KOPT-K1 (cell line): ENCODE measurements at regions not wholly inside any gene's neighbourhood (a gene's known extent, or its start where the extent isn't known, plus 50 kb on each side); places are given as distances from the start of the nearest gene placed in this dataset.

Source experiments
- H3K27ac ChIP-seq: fragments of 200-600 bp; sonication (generic); 2 replicates; pipeline ENCODE4 v1.5.1; 2016; ENCODE audit warnings: antibody characterized with exemption, mild to moderate bottlenecking, low read depth, low read length; ENCODE audit not compliant: poor library complexity, severe bottlenecking
- H3K36me3 ChIP-seq: fragments of 200-600 bp; sonication (generic); 2 replicates; pipeline ENCODE4 v1.5.1; 2017; ENCODE audit warnings: antibody characterized with exemption, mild to moderate bottlenecking, low read length, moderate library complexity; ENCODE audit not compliant: insufficient read depth
- H3K9me3 ChIP-seq: fragments of 200-600 bp; sonication (generic); 2 replicates; pipeline ENCODE4 v1.5.1; 2017; ENCODE audit warnings: antibody characterized with exemption, low read length, mild to moderate bottlenecking; ENCODE audit not compliant: insufficient read depth, poor library complexity, severe bottlenecking

DNA sequence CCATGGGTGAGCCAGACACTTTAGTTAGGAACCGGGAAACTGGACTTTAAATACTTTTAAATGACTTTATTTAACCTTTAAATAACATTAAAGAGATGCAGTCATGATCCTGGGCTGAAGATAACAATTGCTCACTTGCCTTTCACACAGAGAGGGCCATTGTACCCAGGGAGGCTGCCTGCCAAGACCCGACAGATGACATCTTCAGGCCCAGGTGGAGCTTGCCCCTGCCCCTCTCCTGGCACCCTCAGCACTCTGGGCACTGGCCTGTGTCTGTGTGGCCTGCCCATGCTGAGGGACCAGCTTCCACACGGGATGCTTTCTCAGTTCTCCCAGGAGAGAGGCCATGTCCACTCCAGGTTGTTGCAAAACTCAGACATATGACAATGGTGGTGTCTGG lies 216.4 kb upstream of the MYT1L start:
- H3K9me3 ChIP-seq: peaks cover 4% of the 10 kb centered on the region
- H3K27ac ChIP-seq: no peak overlapping the region
- H3K36me3 ChIP-seq: no peaks in the 10 kb centered on the region

DNA sequence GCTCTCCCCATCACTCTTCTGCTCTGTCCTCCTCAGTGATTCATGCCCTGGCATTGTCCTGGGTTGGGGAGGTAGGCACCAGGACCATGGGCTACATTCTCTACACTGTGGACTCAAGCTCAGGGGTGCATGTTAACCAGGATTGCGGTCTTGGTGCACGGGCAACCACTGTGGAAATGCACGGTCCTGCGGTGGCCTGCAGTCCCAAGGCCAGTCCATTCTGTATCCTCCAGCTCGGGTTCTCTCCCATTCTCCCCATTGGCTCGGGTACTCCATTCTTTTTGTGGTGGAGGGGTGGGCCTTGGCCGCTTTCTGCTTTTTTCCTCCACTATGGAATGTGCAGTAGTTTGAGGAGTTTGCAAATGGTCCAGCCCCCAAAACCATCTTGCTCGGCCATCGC lies 215.0 kb upstream of the MYT1L start:
- Histone ChIP-seq H3K9me3 (no peaks in the 10 kb centered on the region), H3K36me3 (no peaks in the 10 kb centered on the region), H3K27ac (no peak overlapping the region)

DNA sequence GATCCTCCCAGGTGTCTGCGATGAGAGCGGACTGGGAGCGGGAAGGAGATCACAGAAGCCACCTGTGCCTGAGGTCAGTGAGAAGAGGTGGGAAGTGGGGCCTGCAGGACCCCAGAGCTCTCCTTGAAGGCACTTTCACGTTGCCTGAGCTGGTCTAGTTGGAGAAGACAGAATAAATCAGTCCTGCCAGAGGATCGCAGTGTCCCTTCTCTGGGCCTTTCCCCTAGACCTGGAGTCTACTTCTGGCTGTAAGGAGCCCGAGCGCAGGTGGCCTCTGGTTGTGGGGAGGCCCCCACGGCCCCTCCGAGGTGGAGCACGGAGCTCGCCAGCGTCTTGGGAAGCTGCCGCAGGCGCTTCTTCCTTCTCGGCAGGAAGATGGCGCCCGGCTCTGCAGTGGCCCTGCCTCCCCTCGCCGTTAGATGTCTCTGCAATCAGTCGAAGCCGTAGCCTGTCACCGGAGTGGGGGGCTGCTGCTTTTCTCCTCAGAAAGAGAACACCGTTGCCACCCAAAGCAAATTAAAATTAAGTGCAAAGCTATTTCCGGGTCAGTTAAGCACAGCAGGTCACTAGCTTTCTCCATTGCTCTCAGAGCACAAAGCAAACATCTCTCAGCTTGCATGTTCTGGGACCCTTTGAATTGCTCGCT lies 212.0 kb upstream of the MYT1L start:
- Histone ChIP-seq H3K9me3 (no peaks in the 10 kb centered on the region), H3K27ac (no peak overlapping the region), H3K36me3 (no peaks in the 10 kb centered on the region)

DNA sequence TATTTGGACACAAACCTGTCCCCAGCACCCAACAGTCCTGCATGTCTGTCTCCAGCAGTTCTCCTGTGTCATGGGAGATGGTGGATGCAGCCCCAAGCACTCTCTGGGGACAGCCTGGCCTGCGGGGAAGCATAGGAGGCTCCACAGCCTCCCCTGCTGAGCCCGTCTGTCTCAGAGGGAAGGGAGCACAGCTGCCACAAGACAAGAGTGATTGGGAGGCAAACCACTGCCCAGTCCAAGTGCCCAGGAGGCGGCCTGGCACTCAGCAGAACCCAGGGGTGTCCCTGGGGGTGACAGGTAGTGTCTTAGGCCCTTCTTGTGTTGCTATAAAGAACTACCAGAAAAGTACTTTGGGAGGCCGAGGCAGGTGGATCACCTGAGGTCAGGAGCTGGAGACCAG lies 211.2 kb upstream of the MYT1L start:
- Histone ChIP-seq H3K9me3 (no peaks in the 10 kb centered on the region), H3K36me3 (no peaks in the 10 kb centered on the region), H3K27ac (no peak overlapping the region)

DNA sequence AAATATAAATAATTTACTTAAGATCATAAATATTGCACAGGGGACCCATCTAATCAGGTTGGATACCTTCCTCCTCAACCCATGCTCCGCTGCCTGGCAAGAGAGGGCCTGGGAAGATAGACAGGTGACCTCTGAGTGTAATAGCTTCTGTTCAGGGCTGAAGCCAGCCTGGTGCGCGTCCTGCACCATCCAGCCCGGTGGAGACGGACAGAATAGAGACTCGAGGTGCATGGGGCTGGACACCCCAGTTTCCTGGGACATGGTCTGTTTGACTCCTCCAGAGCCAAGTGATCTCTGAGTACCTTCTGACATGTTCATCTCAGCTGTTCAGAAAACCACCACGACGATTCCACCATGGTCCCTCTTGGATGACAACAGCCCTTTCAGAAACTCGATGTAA lies 209.3 kb upstream of the MYT1L start:
- no peak overlapping the region for H3K27ac ChIP-seq
- H3K9me3 ChIP-seq: no peaks in the 10 kb centered on the region
- no peaks in the 10 kb centered on the region for H3K36me3 ChIP-seq

DNA sequence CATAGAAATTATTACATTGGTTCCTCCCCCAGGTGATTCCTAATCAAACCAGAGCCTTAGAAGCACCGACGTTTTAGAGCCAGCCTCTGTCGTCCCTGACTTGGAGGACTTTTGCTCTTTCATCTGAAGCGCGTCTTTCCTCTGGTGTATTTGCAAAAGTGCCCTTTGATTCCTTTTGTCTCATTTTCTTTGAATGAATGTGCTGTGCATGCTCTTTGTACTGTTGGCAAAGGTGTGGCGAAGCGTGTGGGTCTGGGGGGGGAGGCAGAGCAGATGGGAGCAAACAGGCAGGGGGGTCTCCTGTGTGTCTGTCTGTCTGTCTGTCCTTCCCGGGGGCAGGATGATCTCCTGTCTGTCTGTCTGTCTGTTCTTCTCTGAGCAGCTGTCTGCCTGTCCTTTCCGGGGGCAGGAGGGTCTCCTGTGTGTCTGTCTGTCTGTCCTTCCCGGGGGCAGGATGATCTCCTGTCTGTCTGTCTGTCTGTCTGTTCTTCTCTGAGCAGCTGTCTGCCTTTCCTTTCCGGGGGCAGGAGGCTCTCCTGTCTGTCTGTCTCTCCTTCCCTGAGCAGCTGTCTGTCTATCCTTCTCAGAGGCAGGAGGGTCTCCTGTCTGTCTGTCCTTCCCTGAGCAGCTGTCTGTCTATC lies 205.5 kb upstream of the MYT1L start:
- Histone ChIP-seq H3K9me3 (no peaks in the 10 kb centered on the region), H3K36me3 (no peaks in the 10 kb centered on the region), H3K27ac (no peak overlapping the region)

DNA sequence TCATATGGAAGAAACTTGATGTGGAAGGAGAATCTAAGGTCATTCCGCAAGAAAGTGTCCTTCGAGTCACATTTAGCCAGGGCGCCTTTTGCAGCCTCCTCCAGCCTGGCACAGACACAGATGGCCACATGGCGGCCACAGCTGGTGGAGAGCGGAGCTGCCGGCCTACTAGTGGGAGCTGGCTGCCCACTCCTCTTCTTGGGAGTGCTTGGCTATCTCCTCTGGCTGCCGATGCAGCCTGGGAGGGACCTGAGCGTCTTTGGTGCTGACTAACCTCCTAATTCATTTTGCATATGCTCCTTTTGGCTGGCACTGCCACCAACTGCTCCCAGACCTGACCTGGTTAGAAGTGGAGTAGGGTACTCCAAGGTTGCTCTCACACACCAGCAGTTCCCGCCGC lies 199.3 kb upstream of the MYT1L start:
- Histone ChIP-seq H3K36me3 (no peaks in the 10 kb centered on the region), H3K27ac (no peak overlapping the region), H3K9me3 (no peaks in the 10 kb centered on the region)

DNA sequence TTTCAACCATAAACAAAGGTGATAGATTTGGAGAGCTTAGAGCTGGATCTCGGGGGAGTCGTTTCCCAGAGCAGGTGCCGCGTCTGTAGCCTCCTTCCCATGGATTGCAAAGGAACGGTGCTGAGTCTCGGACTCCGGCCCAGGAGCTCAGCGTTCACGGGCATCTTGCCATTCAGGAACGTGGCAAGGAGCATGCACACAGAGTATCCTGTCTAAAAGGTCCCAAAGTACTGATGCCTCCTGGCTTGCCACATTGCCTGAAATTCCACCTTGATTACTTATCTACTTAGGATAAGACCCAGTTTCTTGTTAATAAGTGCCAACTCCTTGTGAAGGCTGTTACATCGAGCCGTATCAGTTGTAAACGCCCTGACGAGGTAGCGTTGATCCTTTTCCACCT lies 197.8 kb upstream of the MYT1L start:
- H3K9me3 ChIP-seq: no peaks in the 10 kb centered on the region
- no peaks in the 10 kb centered on the region for H3K36me3 ChIP-seq
- H3K27ac ChIP-seq: no peak overlapping the region

DNA sequence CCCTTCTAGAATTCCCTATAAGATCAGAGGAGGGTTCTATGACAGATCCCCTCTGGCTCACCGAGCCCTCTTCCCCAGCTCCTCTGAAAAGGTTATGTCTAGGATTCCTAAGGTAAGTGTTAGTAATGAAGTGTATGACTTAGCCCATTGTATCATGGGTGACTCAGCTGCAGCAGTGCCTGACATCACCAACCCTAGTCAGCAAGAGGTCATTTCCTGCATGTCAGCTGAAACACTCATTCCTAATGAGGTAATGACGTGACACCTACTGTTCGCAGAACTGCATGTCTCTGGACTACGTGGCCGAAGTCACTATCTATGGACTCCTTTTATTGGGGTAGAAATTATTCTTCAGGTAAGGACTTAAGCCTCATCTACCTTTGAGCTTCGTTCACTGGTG lies 196.1 kb upstream of the MYT1L start:
- Histone ChIP-seq H3K36me3 (no peaks in the 10 kb centered on the region), H3K27ac (no peak overlapping the region), H3K9me3 (no peaks in the 10 kb centered on the region)

DNA sequence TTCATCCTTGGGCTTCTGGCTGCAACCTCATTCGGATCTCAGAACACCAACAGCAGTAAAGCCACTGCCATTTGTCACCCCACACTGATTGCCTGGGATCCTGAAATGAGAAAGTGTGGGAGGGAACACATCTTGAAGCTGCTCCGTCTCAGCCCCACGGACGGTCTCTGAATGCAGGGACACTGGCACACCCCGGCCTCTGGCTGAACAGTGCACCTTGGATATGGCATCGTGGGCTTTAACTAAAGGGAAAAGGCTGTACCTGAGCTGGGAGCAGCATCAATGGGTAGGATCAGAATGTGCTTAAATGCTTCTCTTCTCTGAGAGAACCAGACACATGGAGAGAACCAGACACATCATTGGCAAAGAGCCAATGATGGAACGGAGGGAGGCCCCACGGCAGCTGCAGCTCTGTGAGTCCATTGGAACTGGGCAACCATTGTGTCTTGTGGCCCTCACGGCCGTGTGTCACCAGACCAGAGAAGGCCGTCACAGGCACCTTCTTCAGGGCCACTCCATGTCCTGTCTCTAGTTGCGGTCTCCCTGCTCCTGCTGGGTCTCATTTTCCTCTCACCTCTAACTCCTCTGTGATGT lies 193.4 kb upstream of the MYT1L start:
- Histone ChIP-seq H3K27ac (no peak overlapping the region), H3K36me3 (no peaks in the 10 kb centered on the region), H3K9me3 (no peaks in the 10 kb centered on the region)

DNA sequence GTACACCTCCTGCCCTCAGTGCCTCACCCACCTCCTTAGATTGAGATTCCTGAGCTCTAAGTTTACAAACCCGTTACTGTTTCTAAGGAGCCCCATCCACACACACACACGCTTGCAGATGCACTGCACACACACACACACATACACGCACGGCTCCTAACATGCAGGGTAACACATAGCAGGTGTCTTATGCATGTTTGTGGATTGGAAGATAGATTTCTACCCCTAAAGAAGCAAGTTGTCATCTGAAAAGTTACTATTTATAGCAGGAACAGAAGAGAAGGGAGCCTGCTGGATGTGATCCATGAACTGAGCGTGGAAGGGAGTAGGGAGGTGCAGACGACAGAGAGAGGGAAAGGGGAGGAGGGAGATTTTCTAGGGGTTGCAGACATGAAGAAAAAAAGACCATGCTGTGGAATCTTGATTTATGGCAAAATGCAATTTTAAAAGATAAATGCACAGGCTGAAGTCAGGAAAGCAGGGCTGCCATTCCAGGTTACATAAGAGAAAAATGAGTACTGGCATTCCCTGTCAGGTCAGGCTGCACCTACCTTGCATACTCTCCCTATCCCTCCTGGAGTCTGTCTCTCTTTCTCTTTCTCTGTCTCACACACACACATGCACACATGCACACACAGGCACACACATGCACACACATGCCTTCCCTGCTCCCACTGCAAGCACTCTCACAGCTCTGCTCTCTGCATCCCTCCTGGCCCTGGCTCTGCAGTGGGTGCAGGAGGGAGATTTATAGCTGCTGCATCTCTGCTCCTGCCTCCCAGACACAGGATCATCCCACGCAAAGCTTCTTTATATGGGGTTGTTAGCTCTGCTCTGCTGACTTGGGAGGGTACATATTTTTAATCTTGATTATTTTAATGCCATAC lies 192.6 kb upstream of the MYT1L start:
- no peak overlapping the region for H3K27ac ChIP-seq
- H3K9me3 ChIP-seq: no peaks in the 10 kb centered on the region
- H3K36me3 ChIP-seq: no peaks in the 10 kb centered on the region

DNA sequence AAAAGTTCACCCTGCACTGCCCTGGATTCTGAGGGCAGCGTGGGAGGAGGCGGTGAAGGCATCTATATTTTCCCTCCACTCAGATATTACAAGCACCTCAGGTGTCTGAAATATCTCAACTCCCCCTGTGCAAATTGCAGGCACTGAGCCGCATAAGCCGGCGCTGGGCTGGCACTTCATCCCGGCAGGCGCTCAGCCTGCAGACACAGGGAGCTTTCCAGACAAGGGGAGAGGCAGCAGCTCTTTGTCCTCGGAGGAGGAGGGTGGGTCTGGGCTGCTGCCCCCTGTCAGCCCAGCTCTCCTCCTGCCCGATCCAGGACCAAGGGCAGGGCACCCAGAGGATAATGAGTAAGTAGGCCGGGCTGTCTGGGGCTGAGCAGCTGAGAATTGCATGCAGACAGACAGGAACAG lies 189.3 kb upstream of the MYT1L start:
- no peaks in the 10 kb centered on the region for H3K36me3 ChIP-seq
- no peak overlapping the region for H3K27ac ChIP-seq
- H3K9me3 ChIP-seq: no peaks in the 10 kb centered on the region

DNA sequence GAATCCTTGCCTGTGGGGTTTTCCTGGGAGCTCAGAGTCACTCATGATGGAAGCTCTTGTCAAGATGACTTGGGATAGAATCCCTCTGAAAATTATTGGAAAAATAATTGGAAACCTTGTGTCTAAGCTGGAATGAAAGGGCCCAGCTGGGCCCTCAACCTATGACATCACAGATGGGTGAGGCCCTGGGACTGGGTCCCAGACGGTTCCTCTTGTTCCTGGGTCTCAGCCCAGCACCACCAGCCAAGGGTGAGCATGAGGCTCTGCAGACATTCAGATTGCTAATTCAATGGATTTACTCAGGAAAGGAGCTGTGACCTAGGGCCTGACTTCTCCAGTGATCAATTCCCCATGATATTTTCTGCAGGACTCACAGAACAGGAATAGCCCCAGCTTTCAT lies 188.3 kb upstream of the MYT1L start:
- Histone ChIP-seq H3K9me3 (no peaks in the 10 kb centered on the region), H3K27ac (no peak overlapping the region), H3K36me3 (no peaks in the 10 kb centered on the region)

DNA sequence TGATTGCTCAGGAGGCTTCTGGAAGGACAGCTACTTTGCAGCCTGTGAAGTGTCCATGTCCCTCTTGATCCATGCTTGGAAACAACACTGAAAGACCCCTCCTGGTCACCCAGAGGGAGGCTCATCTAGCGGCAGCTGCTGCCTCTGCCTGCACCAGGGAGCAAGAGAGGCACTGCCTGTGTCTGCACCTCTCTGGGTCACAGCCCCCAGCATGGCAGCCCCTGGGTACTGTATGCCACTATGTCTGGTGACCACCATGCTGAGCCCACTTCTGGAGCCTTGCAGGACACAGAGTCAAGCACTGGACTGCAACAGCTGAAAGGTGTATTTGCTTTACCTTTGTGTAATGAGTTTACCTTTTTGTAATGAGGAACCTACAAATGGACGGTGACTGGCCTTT lies 186.3 kb upstream of the MYT1L start:
- Histone ChIP-seq H3K36me3 (no peaks in the 10 kb centered on the region), H3K9me3 (no peaks in the 10 kb centered on the region), H3K27ac (no peak overlapping the region)

DNA sequence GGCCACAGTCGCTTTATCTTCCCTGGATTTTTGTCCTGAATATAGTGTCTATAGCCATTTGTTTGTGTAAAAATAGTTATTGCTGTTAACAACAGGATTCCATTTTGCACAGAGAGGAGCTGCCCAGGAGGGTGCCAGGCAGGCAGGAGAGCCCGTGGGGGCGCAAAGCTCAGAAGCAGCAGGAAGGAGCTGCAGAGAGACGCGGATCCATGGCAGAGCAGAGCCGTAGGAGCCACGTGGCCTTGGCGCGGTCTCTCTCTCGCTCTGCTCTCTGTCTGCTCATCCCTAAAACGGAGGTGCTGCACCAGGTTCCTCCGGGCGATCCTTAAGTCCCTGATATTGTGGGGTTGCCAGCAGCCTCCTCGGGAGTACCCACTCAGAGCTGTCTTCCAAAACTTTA lies 185.3 kb upstream of the MYT1L start:
- no peaks in the 10 kb centered on the region for H3K9me3 ChIP-seq
- H3K27ac ChIP-seq: no peak overlapping the region
- H3K36me3 ChIP-seq: no peaks in the 10 kb centered on the region
